ENCODE measurements at regions not wholly inside any gene's neighbourhood (a gene's known extent, or its start where the extent isn't known, plus 50 kb on each side); places are given as distances from the start of the nearest gene placed in this dataset.

GRCh38 chr16:52721331-52721730 lies 174.4 kb upstream of the TOX3 start:
- no peaks in the 10 kb centered on the region for H3K27me3 ChIP-seq (ENCODE audit: control insufficient read depth in 3 of 3, insufficient read depth in 3 of 3, low read depth in 1 of 3, low read length in 3 of 3)
- no peak overlapping the region for H3K4ac ChIP-seq (ENCODE audit: low read length)
- H2AK5ac ChIP-seq (ENCODE audit: low read depth, low read length) = no peak overlapping the region
- H3K9me3 ChIP-seq (replicated peaks in 1 of 2; ENCODE audit: control insufficient read depth in 2 of 2, insufficient read depth in 1 of 2, low read depth in 1 of 2, low read length in 2 of 2) = no peaks in the 10 kb centered on the region
- no peak for DNase-seq (ENCODE audit: low spot score)
- no peak overlapping the region for H2AFZ ChIP-seq (ENCODE audit: low read length)
- H3K4me2 ChIP-seq (ENCODE audit: insufficient read depth, low read length, poor library complexity, severe bottlenecking) = no peak overlapping the region
- peaks cover 0 to 2% of the 10 kb centered on the region in 2 donors for H3K4me1 ChIP-seq (ENCODE audit: control insufficient read depth in 2 of 2, insufficient read depth in 1 of 2, low read depth in 1 of 2, low read length in 2 of 2)
- no peak overlapping the region for H3K14ac ChIP-seq (ENCODE audit: low read length)
- no peak overlapping the region for H3K18ac ChIP-seq (ENCODE audit: low read length)
- no peak overlapping the region for H3K9ac ChIP-seq (ENCODE audit: low read depth, low read length, poor library complexity)
- no peak overlapping the region for H2BK15ac ChIP-seq (ENCODE audit: low read length)
- H4K91ac ChIP-seq (ENCODE audit: low read depth, low read length, poor library complexity) = no peak overlapping the region
- no peak overlapping the region for H2BK120ac ChIP-seq (ENCODE audit: low read depth, low read length)
- H3K27ac ChIP-seq (replicated peaks; ENCODE audit: low read length) = no peak overlapping the region
- no peak overlapping the region for H3K23ac ChIP-seq (ENCODE audit: low read depth, low read length, poor library complexity)
- H3K79me1 ChIP-seq (ENCODE audit: low read depth, low read length) = no peaks in the 10 kb centered on the region
- WGBS, 2 donors (ENCODE audit: extremely low coverage in 2 of 2, insufficient read length in 2 of 2, insufficient replicate concordance in 1 of 2) = no CpG with 5 or more reads among the region's 6 CpGs
- no peak overlapping the region for H4K8ac ChIP-seq (ENCODE audit: low read depth, low read length)
- H2BK5ac ChIP-seq (ENCODE audit: low read length) = no peak overlapping the region
- H3K36me3 ChIP-seq (replicated peaks in 1 of 2; ENCODE audit: control insufficient read depth in 2 of 2, insufficient read depth in 2 of 2, low read length in 2 of 2) = no peaks in the 10 kb centered on the region
- H2BK12ac ChIP-seq (ENCODE audit: low read length) = no peak overlapping the region
- no peak overlapping the region for H3K4me3 ChIP-seq (ENCODE audit: low read length in 2 of 2)

DNA sequence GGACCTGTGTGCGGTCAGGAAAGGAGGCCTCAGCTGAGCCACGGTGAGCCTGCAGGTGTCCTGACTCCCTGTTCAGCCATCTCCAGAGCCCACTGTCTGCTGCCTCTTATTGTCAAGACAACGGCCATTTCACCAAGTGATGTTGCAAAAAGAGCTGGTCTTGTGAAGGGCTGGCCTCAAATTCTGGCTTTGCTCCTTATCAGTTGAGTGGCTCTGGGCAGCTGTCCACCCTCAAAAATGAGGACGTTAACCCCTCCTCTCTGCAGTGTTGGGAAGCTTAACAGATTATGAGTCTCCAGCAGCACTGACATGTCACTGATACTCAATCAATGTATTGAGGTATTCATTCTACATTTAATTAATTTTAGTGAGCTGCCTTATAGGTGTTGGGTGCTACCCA lies 171.1 kb upstream of the TOX3 start:
- Histone ChIP-seq H2BK15ac (ENCODE audit: low read length) (no peak overlapping the region), H3K4me1 (ENCODE audit: control insufficient read depth in 2 of 2, insufficient read depth in 1 of 2, low read depth in 1 of 2, low read length in 2 of 2) (peaks cover 0 to 2% of the 10 kb centered on the region in 2 donors), H3K14ac (ENCODE audit: low read length) (no peak overlapping the region), H2AK5ac (ENCODE audit: low read depth, low read length) (no peak overlapping the region), H2BK120ac (ENCODE audit: low read depth, low read length) (no peak overlapping the region), H4K91ac (ENCODE audit: low read depth, low read length, poor library complexity) (no peak overlapping the region), H2BK12ac (ENCODE audit: low read length) (no peak overlapping the region), H3K4me2 (ENCODE audit: insufficient read depth, low read length, poor library complexity, severe bottlenecking) (no peak overlapping the region), H3K36me3 (replicated peaks in 1 of 2; ENCODE audit: control insufficient read depth in 2 of 2, insufficient read depth in 2 of 2, low read length in 2 of 2) (no peaks in the 10 kb centered on the region), H3K27me3 (ENCODE audit: control insufficient read depth in 3 of 3, insufficient read depth in 3 of 3, low read depth in 1 of 3, low read length in 3 of 3) (no peaks in the 10 kb centered on the region), H3K9me3 (replicated peaks in 1 of 2; ENCODE audit: control insufficient read depth in 2 of 2, insufficient read depth in 1 of 2, low read depth in 1 of 2, low read length in 2 of 2) (no peaks in the 10 kb centered on the region), H3K9ac (ENCODE audit: low read depth, low read length, poor library complexity) (no peak overlapping the region), H3K23ac (ENCODE audit: low read depth, low read length, poor library complexity) (no peak overlapping the region), H3K4me3 (ENCODE audit: low read length in 2 of 2) (no peak overlapping the region), H2BK5ac (ENCODE audit: low read length) (peak overlapping the region; percentile 6), H3K27ac (replicated peaks; ENCODE audit: low read length) (no peak overlapping the region), H3K79me1 (ENCODE audit: low read depth, low read length) (no peaks in the 10 kb centered on the region), H2AFZ (ENCODE audit: low read length) (no peak overlapping the region), H3K4ac (ENCODE audit: low read length) (no peak overlapping the region), H4K8ac (ENCODE audit: low read depth, low read length) (no peak overlapping the region), H3K18ac (ENCODE audit: low read length) (peak overlapping the region; percentile 75)
- WGBS, 2 donors (ENCODE audit: extremely low coverage in 2 of 2, insufficient read length in 2 of 2, insufficient replicate concordance in 1 of 2) = no CpG with 5 or more reads among the region's 4 CpGs
- DNase-seq (ENCODE audit: low spot score) = no peak

DNA sequence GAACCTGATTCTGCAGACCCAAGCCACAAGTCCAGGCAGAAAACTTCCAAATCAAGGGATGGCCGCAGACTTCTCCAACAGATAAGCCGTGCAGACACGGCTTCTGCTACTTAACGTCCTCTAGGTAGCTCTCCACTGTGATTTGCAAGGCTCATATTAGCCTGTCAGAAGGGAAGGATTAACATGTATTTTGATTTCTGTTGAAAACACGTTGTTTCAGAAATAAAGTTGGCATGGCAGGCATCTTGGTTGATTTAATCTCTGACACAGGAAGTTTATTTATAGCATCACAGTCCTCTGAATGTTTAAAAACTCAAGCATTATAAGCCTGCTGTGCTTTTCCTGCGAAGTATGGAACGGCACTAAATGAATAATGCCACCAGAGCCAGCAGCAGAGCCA lies 166.8 kb upstream of the TOX3 start:
- H3K18ac ChIP-seq (ENCODE audit: low read length) = no peak overlapping the region
- H2BK5ac ChIP-seq (ENCODE audit: low read length) = no peak overlapping the region
- peaks cover 0 to 2% of the 10 kb centered on the region in 2 donors for H3K4me1 ChIP-seq (ENCODE audit: control insufficient read depth in 2 of 2, insufficient read depth in 1 of 2, low read depth in 1 of 2, low read length in 2 of 2)
- H3K36me3 ChIP-seq (replicated peaks in 1 of 2; ENCODE audit: control insufficient read depth in 2 of 2, insufficient read depth in 2 of 2, low read length in 2 of 2) = no peaks in the 10 kb centered on the region
- H2AFZ ChIP-seq (ENCODE audit: low read length) = no peak overlapping the region
- H3K14ac ChIP-seq (ENCODE audit: low read length) = no peak overlapping the region
- no peak overlapping the region for H4K8ac ChIP-seq (ENCODE audit: low read depth, low read length)
- no peak overlapping the region for H4K91ac ChIP-seq (ENCODE audit: low read depth, low read length, poor library complexity)
- H2AK5ac ChIP-seq (ENCODE audit: low read depth, low read length) = no peak overlapping the region
- H3K23ac ChIP-seq (ENCODE audit: low read depth, low read length, poor library complexity) = no peak overlapping the region
- H3K4ac ChIP-seq (ENCODE audit: low read length) = no peak overlapping the region
- no peaks in the 10 kb centered on the region for H3K27me3 ChIP-seq (ENCODE audit: control insufficient read depth in 3 of 3, insufficient read depth in 3 of 3, low read depth in 1 of 3, low read length in 3 of 3)
- H2BK120ac ChIP-seq (ENCODE audit: low read depth, low read length) = no peak overlapping the region
- H3K4me2 ChIP-seq (ENCODE audit: insufficient read depth, low read length, poor library complexity, severe bottlenecking) = no peak overlapping the region
- no peaks in the 10 kb centered on the region for H3K9me3 ChIP-seq (replicated peaks in 1 of 2; ENCODE audit: control insufficient read depth in 2 of 2, insufficient read depth in 1 of 2, low read depth in 1 of 2, low read length in 2 of 2)
- no peak overlapping the region for H3K4me3 ChIP-seq (ENCODE audit: low read length in 2 of 2)
- H2BK15ac ChIP-seq (ENCODE audit: low read length) = no peak overlapping the region
- H2BK12ac ChIP-seq (ENCODE audit: low read length) = no peak overlapping the region
- WGBS, 2 donors (ENCODE audit: extremely low coverage in 2 of 2, insufficient read length in 2 of 2, insufficient replicate concordance in 1 of 2) = no CpG with 5 or more reads among the region's 7 CpGs
- no peaks in the 10 kb centered on the region for H3K79me1 ChIP-seq (ENCODE audit: low read depth, low read length)
- no peak overlapping the region for H3K27ac ChIP-seq (replicated peaks; ENCODE audit: low read length)
- H3K9ac ChIP-seq (ENCODE audit: low read depth, low read length, poor library complexity) = no peak overlapping the region
- DNase-seq (ENCODE audit: low spot score) = no peak

DNA sequence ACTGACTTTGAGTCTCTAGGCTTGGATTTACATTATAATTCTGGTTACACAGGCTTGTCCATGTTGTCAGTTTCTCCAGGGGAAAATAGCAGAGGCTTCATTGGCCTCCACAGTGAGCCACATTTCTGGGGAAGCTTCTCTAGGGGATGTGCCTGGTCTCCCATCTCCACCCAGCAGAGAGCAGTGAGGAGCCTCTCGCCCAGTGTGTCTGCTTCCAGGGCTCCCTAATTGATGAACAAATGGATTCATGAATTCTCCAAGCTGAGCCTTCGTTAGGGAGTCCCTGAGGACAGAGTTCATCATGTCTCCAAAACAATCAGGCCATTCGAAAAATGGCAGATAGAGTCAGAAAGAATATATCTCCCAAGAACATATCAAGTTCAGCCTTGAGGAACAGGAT lies 162.4 kb upstream of the TOX3 start:
- no peak overlapping the region for H2BK15ac ChIP-seq (ENCODE audit: low read length)
- DNase-seq (ENCODE audit: low spot score) = no peak
- H3K9ac ChIP-seq (ENCODE audit: low read depth, low read length, poor library complexity) = no peak overlapping the region
- no peaks in the 10 kb centered on the region for H3K79me1 ChIP-seq (ENCODE audit: low read depth, low read length)
- no peak overlapping the region for H3K4me3 ChIP-seq (ENCODE audit: low read length in 2 of 2)
- H3K14ac ChIP-seq (ENCODE audit: low read length) = no peak overlapping the region
- WGBS, 2 donors (ENCODE audit: extremely low coverage in 2 of 2, insufficient read length in 2 of 2, insufficient replicate concordance in 1 of 2) = no CpG with 5 or more reads among the region's 3 CpGs
- no peak overlapping the region for H2BK12ac ChIP-seq (ENCODE audit: low read length)
- peaks cover 2 to 17% of the 10 kb centered on the region in 2 donors for H3K4me1 ChIP-seq (ENCODE audit: control insufficient read depth in 2 of 2, insufficient read depth in 1 of 2, low read depth in 1 of 2, low read length in 2 of 2)
- no peak overlapping the region for H3K4me2 ChIP-seq (ENCODE audit: insufficient read depth, low read length, poor library complexity, severe bottlenecking)
- H2BK120ac ChIP-seq (ENCODE audit: low read depth, low read length) = no peak overlapping the region
- no peak overlapping the region for H3K23ac ChIP-seq (ENCODE audit: low read depth, low read length, poor library complexity)
- H3K18ac ChIP-seq (ENCODE audit: low read length) = no peak overlapping the region
- no peaks in the 10 kb centered on the region for H3K36me3 ChIP-seq (replicated peaks in 1 of 2; ENCODE audit: control insufficient read depth in 2 of 2, insufficient read depth in 2 of 2, low read length in 2 of 2)
- H3K4ac ChIP-seq (ENCODE audit: low read length) = no peak overlapping the region
- no peaks in the 10 kb centered on the region for H3K27me3 ChIP-seq (ENCODE audit: control insufficient read depth in 3 of 3, insufficient read depth in 3 of 3, low read depth in 1 of 3, low read length in 3 of 3)
- no peak overlapping the region for H2BK5ac ChIP-seq (ENCODE audit: low read length)
- H4K91ac ChIP-seq (ENCODE audit: low read depth, low read length, poor library complexity) = no peak overlapping the region
- H4K8ac ChIP-seq (ENCODE audit: low read depth, low read length) = no peak overlapping the region
- H3K27ac ChIP-seq (replicated peaks; ENCODE audit: low read length) = no peak overlapping the region
- H3K9me3 ChIP-seq (replicated peaks in 1 of 2; ENCODE audit: control insufficient read depth in 2 of 2, insufficient read depth in 1 of 2, low read depth in 1 of 2, low read length in 2 of 2) = peaks cover 0 to 7% of the 10 kb centered on the region in 2 donors
- H2AK5ac ChIP-seq (ENCODE audit: low read depth, low read length) = no peak overlapping the region
- no peak overlapping the region for H2AFZ ChIP-seq (ENCODE audit: low read length)

Data from neuronal stem cell (in vitro differentiated cells).